ENCODE measurements at regions not wholly inside any gene's neighbourhood (a gene's known extent, or its start where the extent isn't known, plus 50 kb on each side); places are given as distances from the start of the nearest gene placed in this dataset.

- no peak for TF ChIP-seq TAF1 (IDR thresholded peaks at IDR 0.05; ENCODE audit: low read depth, low read length)
- no peak for TF ChIP-seq CEBPB (IDR thresholded peaks at IDR 0.05; ENCODE audit: low read depth, low read length)
- no peak for TF ChIP-seq EZH2 (IDR thresholded peaks at IDR 0.05; ENCODE audit: low read depth, low read length, severe bottlenecking)
- TF ChIP-seq CHD1 (IDR thresholded peaks at IDR 0.05; ENCODE audit: low read depth, low read length) = no peak
- TF ChIP-seq, protein P1, sequence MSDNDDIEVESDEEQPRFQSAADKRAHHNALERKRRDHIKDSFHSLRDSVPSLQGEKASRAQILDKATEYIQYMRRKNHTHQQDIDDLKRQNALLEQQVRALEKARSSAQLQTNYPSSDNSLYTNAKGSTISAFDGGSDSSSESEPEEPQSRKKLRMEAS (IDR thresholded peaks at IDR 0.05) = no peak
- no peak for TF ChIP-seq CTCF (IDR thresholded peaks at IDR 0.05; ENCODE audit: control extremely low read depth in 1 of 3, insufficient read depth in 1 of 3, low read depth in 1 of 3, low read length in 3 of 3)
- TF ChIP-seq SP1 (IDR thresholded peaks at IDR 0.05; ENCODE audit: low read depth, low read length) = no peak
- no peak for TF ChIP-seq ATF2 (IDR thresholded peaks at IDR 0.05; ENCODE audit: low read length)
- no peak for TF ChIP-seq ATF3 (IDR thresholded peaks at IDR 0.05; ENCODE audit: insufficient read depth, low read depth, low read length)
- no peak for TF ChIP-seq JUN (IDR thresholded peaks at IDR 0.05; ENCODE audit: low read depth, low read length)
These were observed 387.0 kb upstream of the CHD6 start for GRCh38 chr20:42005211-42005610.

Measured in H1 (cell line).